ENCODE measurements at regions not wholly inside any gene's neighbourhood (a gene's known extent, or its start where the extent isn't known, plus 50 kb on each side); places are given as distances from the start of the nearest gene placed in this dataset.

DNA sequence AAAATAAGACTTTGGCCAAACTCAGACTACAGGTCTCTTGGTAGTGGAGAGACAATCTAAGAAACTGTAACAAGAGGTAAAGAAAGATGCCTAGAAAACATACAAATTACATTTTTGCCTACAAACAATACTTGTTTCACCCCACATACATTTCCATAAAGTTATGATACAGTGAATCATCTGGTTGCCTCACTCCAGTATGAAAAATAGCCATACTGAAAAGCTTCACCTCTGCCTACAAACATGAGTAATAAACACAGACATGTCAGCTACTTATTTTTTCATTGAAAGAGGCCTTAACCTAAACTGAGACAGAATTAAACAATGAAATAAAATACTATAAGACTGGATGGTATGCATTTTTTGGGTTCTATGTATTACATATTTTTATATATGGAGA is 1463.0 kb downstream of the FAM181B start:
- DNase-seq (ENCODE audit: extremely low spot score): no peak
- no peak for TF ChIP-seq BHLHE40 (IDR thresholded peaks at IDR 0.05; ENCODE audit: borderline replicate concordance)
- no peak for TF ChIP-seq ELF4 (IDR thresholded peaks at IDR 0.05)
- no peak for TF ChIP-seq FOXM1 (IDR thresholded peaks at IDR 0.05; ENCODE audit: borderline replicate concordance)
- no peak for TF ChIP-seq ZNF384 (IDR thresholded peaks at IDR 0.05)
- no peak for TF ChIP-seq SP1 (IDR thresholded peaks at IDR 0.05)
- TF ChIP-seq TARDBP (IDR thresholded peaks at IDR 0.05): no peak
- ChIA-PET CTCF (no interaction called here), POLR2A (no interaction called here)

GRCh38 chr11:81267246-81267645 is 1466.4 kb downstream of the FAM181B start:
- no peak for DNase-seq (ENCODE audit: extremely low spot score)
- TF ChIP-seq TARDBP (IDR thresholded peaks at IDR 0.05) (no peak), SP1 (IDR thresholded peaks at IDR 0.05) (no peak), PKNOX1 (IDR thresholded peaks at IDR 0.05) (no peak), ARNT (IDR thresholded peaks at IDR 0.05) (no peak), FOXM1 (IDR thresholded peaks at IDR 0.05; ENCODE audit: borderline replicate concordance) (no peak), CTBP1 (IDR thresholded peaks at IDR 0.05; ENCODE audit: borderline replicate concordance) (no peak), BHLHE40 (IDR thresholded peaks at IDR 0.05; ENCODE audit: borderline replicate concordance) (no peak), NFRKB (IDR thresholded peaks at IDR 0.05) (no peak), SUZ12 (IDR thresholded peaks at IDR 0.05) (no peak), ELF4 (IDR thresholded peaks at IDR 0.05) (no peak), FOXA1 (IDR thresholded peaks at IDR 0.05) (no peak), HDGF (IDR thresholded peaks at IDR 0.05; ENCODE audit: borderline replicate concordance) (no peak), LEF1 (IDR thresholded peaks at IDR 0.05; ENCODE audit: borderline replicate concordance) (no peak)
- POLR2A ChIA-PET: no interaction called here
- CTCF ChIA-PET: no interaction called here

DNA sequence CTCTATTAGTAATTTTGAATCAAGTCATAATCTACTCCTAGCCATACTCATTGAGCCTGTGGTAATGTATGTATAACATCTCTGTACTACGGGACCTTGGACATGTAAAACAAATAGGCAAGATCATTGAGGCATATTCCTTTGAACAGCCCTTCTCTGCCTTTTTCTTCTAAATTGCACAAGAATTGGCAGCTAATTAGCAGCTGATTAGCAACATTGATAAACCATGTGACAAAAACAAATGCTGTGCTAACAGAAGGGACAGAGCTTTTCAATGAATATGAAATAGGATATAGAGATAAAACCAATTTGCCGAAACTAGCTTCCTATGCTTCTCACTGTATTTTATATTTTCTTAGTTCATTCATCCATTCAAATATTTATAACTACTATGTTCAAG is 1474.2 kb downstream of the FAM181B start:
- ChIA-PET POLR2A (no interaction called here), CTCF (no interaction called here)
- no peak for DNase-seq (ENCODE audit: extremely low spot score)
- TF ChIP-seq ZNF384 (IDR thresholded peaks at IDR 0.05) (no peak), SP1 (IDR thresholded peaks at IDR 0.05) (no peak), HDGF (IDR thresholded peaks at IDR 0.05; ENCODE audit: borderline replicate concordance) (no peak)

DNA sequence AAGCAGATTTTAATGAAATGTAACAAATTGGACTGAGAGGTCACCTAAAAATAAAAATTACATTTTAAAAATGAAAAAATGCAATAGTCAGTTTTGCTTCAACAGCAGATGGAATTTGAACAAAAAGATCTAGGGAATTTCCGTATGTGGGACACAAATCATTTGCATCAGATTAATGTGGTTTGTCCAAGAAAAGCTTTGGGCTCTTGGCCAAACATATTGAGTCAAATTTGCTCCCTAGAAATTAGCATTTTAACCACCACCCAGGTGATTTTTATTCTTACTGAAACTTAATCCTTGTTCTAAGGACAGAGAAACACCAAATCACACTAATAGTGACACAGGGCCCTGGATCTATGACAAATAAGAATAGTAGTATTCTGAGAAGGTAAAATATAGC is 1477.8 kb downstream of the FAM181B start:
- ChIA-PET CTCF (interaction anchor here (0.5 kb wide), 1 partner anchor 1316 kb away, joined by 3 read pairs; no protein-coding TSS in a partner anchor), POLR2A (no interaction called here)
- no peak for TF ChIP-seq BHLHE40 (IDR thresholded peaks at IDR 0.05; ENCODE audit: borderline replicate concordance)
- TF ChIP-seq FOXK2 (IDR thresholded peaks at IDR 0.05): no peak
- TF ChIP-seq ELF4 (IDR thresholded peaks at IDR 0.05): no peak
- no peak for TF ChIP-seq SP1 (IDR thresholded peaks at IDR 0.05)
- no peak for TF ChIP-seq PKNOX1 (IDR thresholded peaks at IDR 0.05)
- TF ChIP-seq ARNT (IDR thresholded peaks at IDR 0.05): no peak
- DNase-seq (ENCODE audit: extremely low spot score): no peak

GRCh38 chr11:81253244-81253643 is 1480.4 kb downstream of the FAM181B start:
- CTCF ChIA-PET: interaction anchor here (0.8 kb wide), 1 partner anchor 17 kb away, joined by 3 read pairs; no protein-coding TSS in a partner anchor
- TF ChIP-seq FOXM1 (IDR thresholded peaks at IDR 0.05; ENCODE audit: borderline replicate concordance): no peak
- TF ChIP-seq NFRKB (IDR thresholded peaks at IDR 0.05): no peak
- no peak for DNase-seq (ENCODE audit: extremely low spot score)
- POLR2A ChIA-PET: no interaction called here

DNA sequence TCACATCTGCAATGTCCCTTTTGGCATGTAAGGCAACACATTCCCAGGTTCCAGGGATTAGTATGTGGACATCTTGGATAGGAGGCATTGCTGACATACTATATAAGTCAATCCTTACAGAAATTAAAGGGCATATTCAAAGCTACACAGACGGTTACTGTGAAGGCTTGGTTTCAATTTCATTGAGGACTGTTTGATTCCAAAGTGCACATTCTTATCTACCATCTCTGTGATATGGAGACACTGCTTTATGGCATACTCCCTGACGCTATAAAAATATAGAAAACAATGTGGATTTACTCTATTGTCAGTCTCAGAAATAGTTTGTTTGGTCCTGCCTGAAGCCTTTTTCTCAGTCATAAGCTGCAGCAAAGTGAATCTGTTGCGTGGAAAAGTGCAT is 1486.7 kb downstream of the FAM181B start:
- ChIA-PET CTCF (no interaction called here), POLR2A (no interaction called here)
- DNase-seq (ENCODE audit: extremely low spot score): no peak
- TF ChIP-seq FOXM1 (IDR thresholded peaks at IDR 0.05; ENCODE audit: borderline replicate concordance) (no peak), FOXA1 (IDR thresholded peaks at IDR 0.05) (no peak), PKNOX1 (IDR thresholded peaks at IDR 0.05) (no peak)

- ChIA-PET CTCF (no interaction called here), POLR2A (no interaction called here)
- no peak for TF ChIP-seq FOXA1 (IDR thresholded peaks at IDR 0.05)
- no peak for TF ChIP-seq CTBP1 (IDR thresholded peaks at IDR 0.05; ENCODE audit: borderline replicate concordance)
- TF ChIP-seq SP1 (IDR thresholded peaks at IDR 0.05): no peak
- no peak for TF ChIP-seq FOXM1 (IDR thresholded peaks at IDR 0.05; ENCODE audit: borderline replicate concordance)
- TF ChIP-seq PKNOX1 (IDR thresholded peaks at IDR 0.05): no peak
These were observed 1487.9 kb downstream of the FAM181B start for GRCh38 chr11:81245791-81246190.

More at GRCh38 chr11:81245791-81246190, 1487.9 kb downstream of the FAM181B start:
- no peak for DNase-seq (ENCODE audit: extremely low spot score)
